HEK293T (cell line): ENCODE measurements at regions not wholly inside any gene's neighbourhood (a gene's known extent, or its start where the extent isn't known, plus 50 kb on each side); places are given as distances from the start of the nearest gene placed in this dataset.

ENCODE experiments used
- FOXM1 ChIP-seq: fragments of 450-650 bp; IDR thresholded peaks from 2 replicates; pipeline ENCODE4 v1.6.1; 2017; ENCODE audit warnings: mild to moderate bottlenecking, borderline replicate concordance
- HDGF ChIP-seq: fragments of 450-650 bp; IDR thresholded peaks from 2 replicates; pipeline ENCODE4 v1.6.1; 2017; ENCODE audit warnings: antibody characterized with exemption, borderline replicate concordance
- SP1 ChIP-seq: fragments of 450-650 bp; IDR thresholded peaks from 2 replicates; pipeline ENCODE4 v1.6.1; 2017
- SUZ12 ChIP-seq: fragments of 450-650 bp; IDR thresholded peaks from 2 replicates; pipeline ENCODE4 v1.6.1; 2016; ENCODE audit warnings: mild to moderate bottlenecking
- TARDBP ChIP-seq: fragments of 450-650 bp; IDR thresholded peaks from 2 replicates; pipeline ENCODE4 v1.6.1; 2016

DNA sequence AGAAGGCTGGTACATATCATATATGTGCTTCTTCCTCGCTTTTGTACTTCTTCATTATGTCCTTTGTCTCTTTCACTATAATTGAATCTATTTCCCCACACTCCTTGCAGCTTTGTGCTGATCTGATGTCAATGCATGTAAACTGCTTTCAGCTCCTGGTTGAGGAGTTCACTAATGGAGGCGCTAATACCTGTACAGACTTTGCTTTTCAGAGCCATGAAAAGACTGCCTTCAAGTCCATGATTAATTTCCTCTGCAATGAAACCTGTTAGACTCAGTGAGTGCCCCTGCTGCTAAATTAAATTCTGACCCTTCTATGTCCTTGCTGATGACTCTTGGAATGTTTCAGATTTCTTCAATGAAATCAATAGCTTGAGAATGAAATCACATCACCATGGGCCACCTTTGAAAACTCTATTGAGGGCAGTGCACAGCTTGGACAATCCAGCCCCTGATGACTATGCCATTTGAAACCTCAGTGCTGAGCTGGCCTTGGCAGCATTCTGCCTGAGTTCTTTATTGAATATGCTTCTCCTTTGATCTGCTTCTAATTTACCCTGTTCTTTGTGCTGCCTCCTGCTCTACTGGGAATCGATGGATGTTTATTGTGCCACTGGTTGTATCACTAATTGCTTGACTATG, 358.2 kb upstream of the DMAC1 start:
- no peak for TF ChIP-seq TARDBP
- TF ChIP-seq HDGF = no peak
- TF ChIP-seq SUZ12 = no peak
- no peak for TF ChIP-seq FOXM1
- TF ChIP-seq SP1 = no peak
